Right renal pelvis (tissue), 4 donors: ENCODE measurements at regions not wholly inside any gene's neighbourhood (a gene's known extent, or its start where the extent isn't known, plus 50 kb on each side); places are given as distances from the start of the nearest gene placed in this dataset.

Source experiments
- DNase-seq, 4 donors: peaks; one replicate each; pipeline ENCODE4 v3.0.0-alpha.2; 2013; ENCODE audit warnings: low read depth in 4 of 4, low spot score in 3 of 4, missing footprints in 1 of 4

GRCh38 chr7:91323626-91324158, 59.5 kb downstream of the FZD1 start:
- no peak for DNase-seq

DNA sequence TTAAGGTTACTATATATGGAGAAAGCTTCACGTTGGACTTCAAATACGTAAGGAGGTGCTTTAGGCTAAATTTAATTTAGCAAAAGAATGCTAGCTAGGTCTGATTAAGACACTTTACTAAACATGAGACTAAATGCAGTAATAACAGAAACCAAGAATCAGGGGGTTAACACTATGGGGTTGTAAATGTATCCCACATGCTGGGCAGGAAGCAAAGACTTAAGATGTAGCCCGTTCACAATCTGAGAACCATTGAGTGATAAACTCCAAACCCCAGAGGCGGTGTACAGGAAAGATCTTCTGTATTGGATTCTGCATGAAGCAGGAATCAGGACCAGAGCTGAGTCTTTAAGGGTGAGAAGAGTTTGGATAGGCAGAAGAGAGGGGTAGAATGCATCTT, 60.4 kb downstream of the FZD1 start:
- no peak for DNase-seq

DNA sequence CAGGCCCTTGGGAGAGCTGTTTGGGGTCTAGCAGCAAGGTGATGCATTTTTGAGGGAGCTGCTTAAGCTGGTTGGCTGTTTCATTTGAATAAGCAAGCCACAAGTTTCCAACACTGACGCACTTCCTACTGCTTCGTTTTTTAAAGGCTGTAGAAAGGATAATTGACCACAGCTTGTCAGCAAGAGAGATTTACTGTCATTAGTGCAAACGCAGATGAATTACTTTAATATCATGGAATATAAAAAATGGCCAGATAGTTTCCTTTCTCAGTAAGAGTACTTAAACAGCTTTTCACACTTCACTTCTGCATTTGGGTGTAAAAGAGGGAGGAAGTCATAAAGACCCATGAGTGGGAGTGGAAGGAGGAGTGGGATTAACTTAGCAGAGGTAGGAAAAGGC, 61.5 kb downstream of the FZD1 start:
- no peak for DNase-seq

DNA sequence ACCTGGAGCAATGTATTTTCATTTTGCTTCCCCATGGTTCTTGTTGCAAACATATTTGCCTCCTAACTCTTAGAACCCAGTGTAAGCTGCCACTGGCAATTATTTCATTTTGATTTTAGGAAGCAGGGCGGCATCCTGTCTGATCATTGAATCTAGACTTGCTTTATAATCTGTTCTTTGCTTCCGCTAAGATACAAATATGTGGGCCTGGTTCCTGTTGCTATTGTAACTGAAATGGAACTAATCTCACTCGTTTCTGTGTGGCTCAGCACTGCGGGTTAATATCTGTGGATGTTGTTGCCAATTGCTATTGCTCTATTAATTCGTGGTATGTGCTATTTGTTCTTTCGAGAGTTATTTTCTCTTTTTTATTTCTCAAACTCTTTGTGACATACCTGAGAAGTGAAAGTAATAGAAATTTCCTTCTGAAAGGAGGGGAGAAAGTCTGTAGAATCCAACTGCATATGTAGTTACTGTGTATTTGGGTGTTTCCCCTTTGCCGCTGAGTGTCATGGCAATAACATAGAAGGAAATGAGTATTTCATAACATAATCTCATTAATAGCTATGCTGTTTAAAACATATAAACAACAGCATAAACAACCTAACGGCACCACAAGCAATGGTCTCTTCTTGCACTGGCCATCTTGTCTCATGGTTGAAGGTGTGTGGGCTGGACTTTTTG, 62.4 kb downstream of the FZD1 start:
- no peak for DNase-seq

- no peak for DNase-seq
These were observed 63.1 kb downstream of the FZD1 start for GRCh38 chr7:91327346-91327745.

DNA sequence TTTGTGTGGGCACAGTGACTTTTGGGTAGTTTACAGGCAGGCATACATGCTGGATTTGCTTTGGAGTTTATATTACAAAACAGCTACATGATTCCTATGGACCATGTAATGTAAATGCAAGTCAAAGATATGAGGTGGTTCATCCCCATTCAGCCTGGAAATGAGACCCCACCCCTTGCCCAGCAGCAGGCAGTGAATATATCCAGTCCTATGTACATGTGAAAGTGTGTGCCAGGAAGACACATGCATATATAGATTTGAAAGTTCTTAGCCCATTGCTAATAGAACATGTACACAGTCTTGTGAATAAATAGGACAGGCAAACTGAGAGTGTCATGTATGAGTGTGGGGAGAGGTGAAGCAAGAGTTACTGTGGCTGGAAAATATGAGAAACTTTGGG, 65.3 kb downstream of the FZD1 start:
- DNase-seq = no peak

GRCh38 chr7:91330191-91330808, 66.1 kb downstream of the FZD1 start:
- no peak for DNase-seq

- DNase-seq = no peak
These were observed 66.6 kb downstream of the FZD1 start for GRCh38 chr7:91330866-91331265.

- no peak for DNase-seq
These were observed 71.9 kb downstream of the FZD1 start for GRCh38 chr7:91336106-91336505.

GRCh38 chr7:91338226-91339020, 74.2 kb downstream of the FZD1 start:
- no peak for DNase-seq

DNA sequence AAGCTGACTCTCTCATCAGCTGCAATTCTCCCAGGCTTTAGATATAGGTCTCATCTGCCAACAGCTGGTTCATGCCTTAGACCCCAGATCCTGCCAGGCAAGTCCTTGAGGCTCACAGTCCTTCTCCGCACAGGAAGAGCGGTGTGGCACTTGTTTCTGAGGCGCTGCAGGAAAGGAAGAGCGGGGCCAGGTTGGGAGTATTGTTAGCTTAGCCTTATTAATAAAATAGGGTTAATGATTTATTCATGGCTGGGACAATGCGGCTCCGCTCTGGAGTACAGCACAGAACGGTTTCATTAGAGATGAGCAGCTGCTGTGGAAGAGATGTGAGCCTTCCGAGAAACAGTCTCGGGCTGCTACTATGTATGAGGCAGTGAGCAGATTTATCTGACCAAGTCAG, 78.1 kb downstream of the FZD1 start:
- DNase-seq = no peak

DNA sequence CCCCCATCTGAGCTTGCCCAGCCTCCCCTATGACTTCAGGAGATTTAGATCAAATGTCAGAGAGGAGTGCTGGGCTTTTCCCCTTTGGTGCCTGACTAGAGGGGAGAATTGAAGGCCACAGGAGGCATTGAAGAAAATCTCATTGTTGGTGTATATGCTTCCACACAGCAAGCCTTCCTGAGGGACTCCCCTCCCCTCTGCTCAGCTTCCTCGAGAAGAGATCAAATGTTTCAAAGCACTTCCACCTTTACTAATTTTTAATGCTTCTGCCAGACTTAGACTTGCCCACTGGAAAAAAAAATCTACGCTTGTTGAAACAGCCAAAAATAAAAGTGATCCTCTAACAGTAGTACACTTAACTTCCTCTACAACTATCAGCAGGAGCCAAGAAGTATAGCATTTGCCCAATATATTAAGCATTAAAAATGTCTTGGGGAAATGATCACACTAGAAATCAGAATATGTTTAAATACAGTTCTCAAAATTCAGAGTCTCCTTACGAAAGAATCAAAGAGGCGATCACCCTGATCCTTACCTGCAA, 79.3 kb downstream of the FZD1 start:
- DNase-seq = no peak

- DNase-seq = no peak
These were observed 79.9 kb downstream of the FZD1 start for GRCh38 chr7:91343996-91344629.

DNA sequence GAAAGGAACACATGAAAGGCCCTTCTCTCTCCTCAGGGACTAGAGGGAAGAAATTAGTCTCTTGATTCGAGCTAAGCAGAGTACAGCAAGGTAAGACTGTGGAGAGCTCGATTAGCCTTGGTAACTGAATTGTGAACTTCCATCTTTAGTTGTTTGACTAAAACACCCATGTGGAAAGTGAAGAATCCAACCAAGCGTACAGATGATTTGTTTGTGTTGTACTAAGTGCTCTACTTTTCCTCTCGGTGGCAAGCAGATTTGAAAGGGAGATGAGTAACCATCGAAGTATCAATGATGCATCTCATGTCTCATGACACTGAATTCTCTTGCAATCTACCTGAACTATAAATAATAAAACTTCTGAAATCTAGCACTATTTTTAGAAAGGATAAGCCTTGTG, 80.7 kb downstream of the FZD1 start:
- no peak for DNase-seq

- no peak for DNase-seq
These were observed 81.2 kb downstream of the FZD1 start for GRCh38 chr7:91345449-91345848.

- DNase-seq = no peak
These were observed 82.2 kb downstream of the FZD1 start for GRCh38 chr7:91346426-91346825.

- DNase-seq = no peak
These were observed 83.1 kb downstream of the FZD1 start for GRCh38 chr7:91347290-91347689.

GRCh38 chr7:91348711-91349110, 84.5 kb downstream of the FZD1 start:
- no peak for DNase-seq

DNA sequence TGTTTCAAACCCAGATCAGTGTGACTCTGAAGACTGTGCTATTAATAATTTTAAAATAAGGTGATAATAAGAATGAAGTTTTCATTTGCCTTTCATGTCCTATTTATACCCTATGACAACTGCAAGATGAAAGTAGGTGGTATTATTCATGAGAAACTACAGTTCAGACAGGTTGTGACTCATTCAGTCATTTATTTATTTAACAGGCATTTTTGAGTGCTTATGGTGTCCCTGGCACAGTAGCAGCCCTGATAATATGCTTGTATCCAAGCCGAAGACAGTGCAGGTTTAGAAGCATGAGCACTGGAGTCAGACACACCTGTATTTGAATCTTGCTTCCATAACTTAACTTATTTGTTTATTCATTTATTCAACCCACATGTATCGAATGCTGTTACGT, 87.1 kb downstream of the FZD1 start:
- DNase-seq = no peak

- DNase-seq = no peak
These were observed 87.9 kb downstream of the FZD1 start for GRCh38 chr7:91352091-91352490.

- no peak for DNase-seq
These were observed 89.6 kb downstream of the FZD1 start for GRCh38 chr7:91353848-91354247.
